ENCODE measurements at regions not wholly inside any gene's neighbourhood (a gene's known extent, or its start where the extent isn't known, plus 50 kb on each side); places are given as distances from the start of the nearest gene placed in this dataset.
"Not testable (repeated sequence)": the region's sequence is repeated elsewhere in the genome, so short reads cannot be mapped to it uniquely, and the experiment has no call there.

- Histone ChIP-seq H3K9me3 (ENCODE audit: control insufficient read depth in 2 of 2, low read length in 2 of 2) (no peaks in the 10 kb centered on the region), H3K9ac (ENCODE audit: low read length in 2 of 2) (no peak overlapping the region), H3K27ac (ENCODE audit: low read length) (no peak overlapping the region), H3K36me3 (ENCODE audit: control insufficient read depth in 2 of 2, insufficient read depth in 2 of 2, low read length in 2 of 2) (no peaks in the 10 kb centered on the region), H3K4me3 (ENCODE audit: low read length in 2 of 2) (no peak overlapping the region), H3K27me3 (ENCODE audit: control insufficient read depth in 1 of 2, insufficient read depth in 2 of 2, low read length in 2 of 2) (no peaks in the 10 kb centered on the region), H3K4me1 (ENCODE audit: control insufficient read depth, insufficient read depth, low read length) (no peaks in the 10 kb centered on the region)
Measured at GRCh38 chr21:31788581-31788980, 56.7 kb upstream of the SCAF4 start.

- not testable (repeated sequence) for H3K4me3 ChIP-seq (ENCODE audit: low read length in 2 of 2); H3K36me3 ChIP-seq (ENCODE audit: control insufficient read depth in 2 of 2, insufficient read depth in 2 of 2, low read length in 2 of 2); H3K4me1 ChIP-seq (ENCODE audit: control insufficient read depth, insufficient read depth, low read length); H3K27me3 ChIP-seq (ENCODE audit: control insufficient read depth in 1 of 2, insufficient read depth in 2 of 2, low read length in 2 of 2); H3K27ac ChIP-seq (ENCODE audit: low read length); H3K9ac ChIP-seq (ENCODE audit: low read length in 2 of 2); H3K9me3 ChIP-seq (ENCODE audit: control insufficient read depth in 2 of 2, low read length in 2 of 2)
Measured at GRCh38 chr21:31787691-31788090, 55.8 kb upstream of the SCAF4 start.

- Histone ChIP-seq H3K9ac (ENCODE audit: low read length in 2 of 2) (no peak overlapping the region), H3K9me3 (ENCODE audit: control insufficient read depth in 2 of 2, low read length in 2 of 2) (no peaks in the 10 kb centered on the region), H3K27ac (ENCODE audit: low read length) (no peak overlapping the region), H3K4me1 (ENCODE audit: control insufficient read depth, insufficient read depth, low read length) (no peaks in the 10 kb centered on the region), H3K36me3 (ENCODE audit: control insufficient read depth in 2 of 2, insufficient read depth in 2 of 2, low read length in 2 of 2) (no peaks in the 10 kb centered on the region), H3K4me3 (ENCODE audit: low read length in 2 of 2) (no peak overlapping the region), H3K27me3 (ENCODE audit: control insufficient read depth in 1 of 2, insufficient read depth in 2 of 2, low read length in 2 of 2) (no peaks in the 10 kb centered on the region)
Measured at GRCh38 chr21:31786164-31786920, 54.4 kb upstream of the SCAF4 start.

- not testable (repeated sequence) for H3K4me1 ChIP-seq (ENCODE audit: control insufficient read depth, insufficient read depth, low read length); H3K4me3 ChIP-seq (ENCODE audit: low read length in 2 of 2); H3K36me3 ChIP-seq (ENCODE audit: control insufficient read depth in 2 of 2, insufficient read depth in 2 of 2, low read length in 2 of 2); H3K27me3 ChIP-seq (ENCODE audit: control insufficient read depth in 1 of 2, insufficient read depth in 2 of 2, low read length in 2 of 2); H3K9me3 ChIP-seq (ENCODE audit: control insufficient read depth in 2 of 2, low read length in 2 of 2); H3K27ac ChIP-seq (ENCODE audit: low read length)
- peak overlapping the region in 1 of 2 donors; percentile 47 for H3K9ac ChIP-seq (ENCODE audit: low read length in 2 of 2)
Measured at GRCh38 chr21:31785237-31786163, 53.6 kb upstream of the SCAF4 start.

- Histone ChIP-seq H3K9ac (ENCODE audit: low read length in 2 of 2) (no peak overlapping the region), H3K27me3 (ENCODE audit: control insufficient read depth in 1 of 2, insufficient read depth in 2 of 2, low read length in 2 of 2) (no peaks in the 10 kb centered on the region), H3K4me1 (ENCODE audit: control insufficient read depth, insufficient read depth, low read length) (no peaks in the 10 kb centered on the region), H3K27ac (ENCODE audit: low read length) (no peak overlapping the region), H3K9me3 (ENCODE audit: control insufficient read depth in 2 of 2, low read length in 2 of 2) (no peaks in the 10 kb centered on the region), H3K36me3 (ENCODE audit: control insufficient read depth in 2 of 2, insufficient read depth in 2 of 2, low read length in 2 of 2) (no peaks in the 10 kb centered on the region), H3K4me3 (ENCODE audit: low read length in 2 of 2) (no peak overlapping the region)
Measured at GRCh38 chr21:31781737-31782136, 49.8 kb upstream of the SCAF4 start.

Data from stomach smooth muscle (tissue), 2 donors.